DND-41 (cell line): ENCODE measurements at regions not wholly inside any gene's neighbourhood (a gene's known extent, or its start where the extent isn't known, plus 50 kb on each side); places are given as distances from the start of the nearest gene placed in this dataset.
"Not testable (repeated sequence)": the region's sequence is repeated elsewhere in the genome, so short reads cannot be mapped to it uniquely, and the experiment has no call there.

ENCODE experiments used
- ATAC-seq: fragments of 200-7000 bp; cut with Tn5 transposase; 3 replicates; pipeline ENCODE4 v1.9.1; 2021; ENCODE audit warnings: low read depth; ENCODE audit not compliant: insufficient read depth
- DNase-seq: peaks from one replicate; pipeline ENCODE4 v3.0.0-alpha.2; 2020
- H2AFZ ChIP-seq: 2 replicates; pipeline ENCODE4 v1.6.0; 2012; ENCODE audit warnings: low read depth, low read length
- H3K27ac ChIP-seq: 2 replicates; pipeline ENCODE4 v1.5.1; 2012; ENCODE audit warnings: low read length, inconsistent platforms
- H3K27me3 ChIP-seq: fragments of 200-600 bp; sonication (generic); 2 replicates; pipeline ENCODE4 v1.6.0; 2012; ENCODE audit warnings: low read length, mild to moderate bottlenecking, inconsistent platforms; ENCODE audit not compliant: insufficient read depth, poor library complexity
- H3K36me3 ChIP-seq: 2 replicates; pipeline ENCODE4 v1.5.1; 2012; ENCODE audit warnings: low read length, inconsistent platforms; ENCODE audit not compliant: insufficient read depth
- H3K4me1 ChIP-seq: 2 replicates; pipeline ENCODE4 v1.5.1; 2012; ENCODE audit warnings: mild to moderate bottlenecking, low read length; ENCODE audit not compliant: insufficient read depth
- H3K4me2 ChIP-seq: 2 replicates; pipeline ENCODE4 v1.6.0; 2012; ENCODE audit warnings: mild to moderate bottlenecking, moderate library complexity, low read length, inconsistent platforms; ENCODE audit not compliant: insufficient read depth
- H3K4me3 ChIP-seq, 2 experiments: fragments of 200-600 bp in 1 of 2; shearing (Covaris generic) in 1 of 2; 2 replicates each; pipeline ENCODE4 v1.5.1; 2012 to 2016; ENCODE audit warnings: inconsistent platforms in 2 of 2, low read length in 2 of 2, mild to moderate bottlenecking in 2 of 2, low read depth in 1 of 2, moderate library complexity in 1 of 2
- H3K79me2 ChIP-seq: 2 replicates; pipeline ENCODE4 v1.6.0; 2012; ENCODE audit warnings: low read length, inconsistent platforms; ENCODE audit not compliant: insufficient read depth
- H3K9ac ChIP-seq: 2 replicates; pipeline ENCODE4 v1.6.0; 2012; ENCODE audit warnings: low read depth, mild to moderate bottlenecking, inconsistent platforms, low read length, moderate library complexity
- H3K9me3 ChIP-seq: 2 replicates; pipeline ENCODE4 v1.5.1; 2012; ENCODE audit warnings: low read length, moderate library complexity, mild to moderate bottlenecking, inconsistent platforms; ENCODE audit not compliant: insufficient read depth, severe bottlenecking
- H4K20me1 ChIP-seq: 2 replicates; pipeline ENCODE4 v1.6.0; 2012; ENCODE audit warnings: low read length; ENCODE audit not compliant: insufficient read depth
- CTCF ChIP-seq: IDR thresholded peaks from 2 replicates; pipeline ENCODE4 v1.5.1; 2012; ENCODE audit warnings: borderline replicate concordance, low read length, moderate library complexity, mild to moderate bottlenecking; ENCODE audit not compliant: poor library complexity, severe bottlenecking; ENCODE audit errors: extremely low read depth
- EZH2 ChIP-seq: IDR thresholded peaks from 3 replicates; pipeline ENCODE4 v1.6.1; 2012; ENCODE audit warnings: borderline replicate concordance, low read depth, mild to moderate bottlenecking, moderate library complexity, low read length, inconsistent platforms; ENCODE audit not compliant: severe bottlenecking

- Histone ChIP-seq H3K4me2 (no peak overlapping the region), H4K20me1 (peaks cover 75% of the 10 kb centered on the region), H3K9me3 (no peaks in the 10 kb centered on the region), H3K79me2 (peaks cover 96% of the 10 kb centered on the region), H3K27ac (no peak overlapping the region), H3K36me3 (peaks cover 13% of the 10 kb centered on the region; the same call in 1 of the 2 replicates), H3K4me3 (no peak overlapping the region), H3K4me1 (peaks cover 9% of the 10 kb centered on the region), H2AFZ (no peak overlapping the region), H3K9ac (no peak overlapping the region), H3K27me3 (no peaks in the 10 kb centered on the region)
- TF ChIP-seq CTCF (peak; percentile 60), EZH2 (no peak)
- peak; percentile 29; the same call in 1 of the 3 replicates for ATAC-seq
- DNase-seq, result peak; percentile 46
Measured at GRCh38 chr17:30716461-30717290, 107.8 kb downstream of the CRLF3 start.

GRCh38 chr17:30714825-30715622 lies 109.5 kb downstream of the CRLF3 start:
- Histone ChIP-seq H3K36me3 (peaks cover 13% of the 10 kb centered on the region; the same call in 1 of the 2 replicates), H3K4me1 (peaks cover 24% of the 10 kb centered on the region), H4K20me1 (peaks cover 80% of the 10 kb centered on the region), H3K79me2 (peaks cover 96% of the 10 kb centered on the region)
- not testable (repeated sequence) for H2AFZ ChIP-seq, H3K9ac ChIP-seq, H3K9me3 ChIP-seq, H3K4me3 ChIP-seq, H3K4me2 ChIP-seq, H3K27ac ChIP-seq, H3K27me3 ChIP-seq
- ATAC-seq (peak; percentile 81), DNase-seq (peak; percentile 69)
- peak; percentile 67 for TF ChIP-seq CTCF

GRCh38 chr17:30713805-30714204 lies 110.7 kb downstream of the CRLF3 start:
- H3K79me2 ChIP-seq, result peaks cover 91% of the 10 kb centered on the region
- DNase-seq, H2AFZ ChIP-seq, H3K9ac ChIP-seq, H3K27me3 ChIP-seq, H3K9me3 ChIP-seq, H3K36me3 ChIP-seq, H3K4me2 ChIP-seq, H3K4me3 ChIP-seq, H3K27ac ChIP-seq, ATAC-seq: not testable (repeated sequence)
- peaks cover 67% of the 10 kb centered on the region for H4K20me1 ChIP-seq
- H3K4me1 ChIP-seq, result peaks cover 24% of the 10 kb centered on the region

GRCh38 chr17:30712859-30713258 lies 111.6 kb downstream of the CRLF3 start:
- not testable (repeated sequence) for H3K27ac ChIP-seq, H3K27me3 ChIP-seq, H3K36me3 ChIP-seq, H3K4me2 ChIP-seq, H3K9me3 ChIP-seq, ATAC-seq, H2AFZ ChIP-seq, H3K9ac ChIP-seq, H3K4me3 ChIP-seq, DNase-seq
- Histone ChIP-seq H4K20me1 (peaks cover 58% of the 10 kb centered on the region), H3K79me2 (peaks cover 82% of the 10 kb centered on the region), H3K4me1 (peaks cover 24% of the 10 kb centered on the region)

GRCh38 chr17:30711626-30712507 lies 112.6 kb downstream of the CRLF3 start:
- Histone ChIP-seq H3K79me2 (peaks cover 72% of the 10 kb centered on the region), H4K20me1 (peaks cover 48% of the 10 kb centered on the region), H3K4me1 (peaks cover 33% of the 10 kb centered on the region), H3K9ac (peak overlapping the region; percentile 73; the same call in 1 of the 2 replicates), H3K4me2 (peak overlapping the region; percentile 67)
- H3K9me3 ChIP-seq, H3K27me3 ChIP-seq, ATAC-seq, H3K27ac ChIP-seq, H3K4me3 ChIP-seq, DNase-seq, H2AFZ ChIP-seq, H3K36me3 ChIP-seq: not testable (repeated sequence)
